Islet precursor cell (in vitro differentiated cells): ENCODE measurements at regions not wholly inside any gene's neighbourhood (a gene's known extent, or its start where the extent isn't known, plus 50 kb on each side); places are given as distances from the start of the nearest gene placed in this dataset.
A peak's percentile ranks its signal among the peaks of the same experiment; 100 is the strongest.

Source experiments
- DNase-seq: peaks from one replicate; pipeline ENCODE4 v3.0.0-alpha.2; 2018

- peak; percentile 64 for DNase-seq
Measured at GRCh38 chr4:112896609-112897190, 152.8 kb upstream of the ANK2 start.

- DNase-seq: peak; percentile 63
Measured at GRCh38 chr4:112897543-112897942, 151.9 kb upstream of the ANK2 start.

- peak; percentile 63 for DNase-seq
Measured at GRCh38 chr4:112898357-112899141, 150.9 kb upstream of the ANK2 start.

- DNase-seq: no peak
Measured at GRCh38 chr4:112900416-112900815, 149.0 kb upstream of the ANK2 start.

GRCh38 chr4:112901962-112902411 lies 147.5 kb upstream of the ANK2 start:
- DNase-seq: no peak

DNA sequence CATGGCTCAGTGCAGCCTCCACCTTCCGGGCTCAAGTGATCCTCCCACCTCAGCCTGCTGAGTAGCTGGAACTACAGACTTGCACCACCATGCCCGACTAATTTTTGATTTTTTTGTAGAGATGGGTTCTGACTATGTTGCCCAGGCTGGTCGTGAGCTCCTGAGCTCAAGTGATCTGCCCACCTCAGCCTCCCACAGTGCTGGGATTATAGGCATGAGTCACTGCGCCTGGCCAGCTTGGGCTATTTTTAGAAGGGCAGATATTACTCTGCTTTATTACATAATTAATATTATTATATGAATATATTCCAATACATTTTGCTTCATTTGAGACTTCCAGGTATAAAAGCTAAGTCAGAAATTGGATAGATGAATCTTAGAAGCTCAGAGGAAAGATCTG lies 143.7 kb upstream of the ANK2 start:
- DNase-seq: no peak

- no peak for DNase-seq
Measured at GRCh38 chr4:112908511-112908910, 140.9 kb upstream of the ANK2 start.

GRCh38 chr4:112910109-112910736 lies 139.2 kb upstream of the ANK2 start:
- no peak for DNase-seq

- DNase-seq: no peak
Measured at GRCh38 chr4:112916868-112917267, 132.6 kb upstream of the ANK2 start.

DNA sequence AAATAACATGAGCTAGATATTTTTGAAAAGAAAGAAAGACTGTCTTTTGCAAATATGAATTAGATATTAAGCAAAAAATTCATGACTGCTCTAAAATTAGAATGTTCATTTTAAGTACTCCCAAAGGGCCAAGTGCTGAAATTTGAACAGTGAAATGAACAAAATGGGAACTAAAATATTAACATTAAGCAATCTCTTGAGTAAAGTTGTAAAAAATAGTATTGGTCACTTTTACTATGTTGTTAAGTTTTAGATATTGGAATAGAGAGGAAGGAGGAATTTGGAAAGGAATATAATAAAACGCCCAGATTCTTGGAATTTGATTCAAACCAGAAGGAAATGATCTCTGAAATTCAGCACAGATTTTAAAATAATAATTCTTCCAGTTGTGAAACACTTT lies 125.9 kb upstream of the ANK2 start:
- no peak for DNase-seq

DNA sequence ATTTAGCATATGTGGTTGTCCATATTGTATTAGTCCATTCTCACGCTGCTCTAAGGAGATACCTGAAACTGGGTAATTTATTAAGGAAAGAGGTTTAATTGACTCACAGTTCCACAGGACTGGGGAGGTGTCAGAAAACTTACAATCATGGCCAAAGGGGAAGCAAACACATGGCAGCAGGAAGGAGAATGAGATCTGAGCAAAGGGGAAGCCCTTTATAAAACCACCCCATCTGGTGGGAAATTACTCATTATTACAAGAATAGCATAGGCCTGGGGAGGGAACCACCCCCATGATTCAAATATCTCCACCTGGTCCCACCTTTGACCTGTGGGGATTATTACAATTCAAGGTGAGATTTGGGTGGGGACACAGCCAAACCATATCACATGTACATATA lies 122.6 kb upstream of the ANK2 start:
- DNase-seq: no peak

GRCh38 chr4:112927544-112927943 lies 121.9 kb upstream of the ANK2 start:
- DNase-seq: no peak

- no peak for DNase-seq
Measured at GRCh38 chr4:112931001-112931400, 118.5 kb upstream of the ANK2 start.

- no peak for DNase-seq
Measured at GRCh38 chr4:112933790-112934189, 115.7 kb upstream of the ANK2 start.

DNA sequence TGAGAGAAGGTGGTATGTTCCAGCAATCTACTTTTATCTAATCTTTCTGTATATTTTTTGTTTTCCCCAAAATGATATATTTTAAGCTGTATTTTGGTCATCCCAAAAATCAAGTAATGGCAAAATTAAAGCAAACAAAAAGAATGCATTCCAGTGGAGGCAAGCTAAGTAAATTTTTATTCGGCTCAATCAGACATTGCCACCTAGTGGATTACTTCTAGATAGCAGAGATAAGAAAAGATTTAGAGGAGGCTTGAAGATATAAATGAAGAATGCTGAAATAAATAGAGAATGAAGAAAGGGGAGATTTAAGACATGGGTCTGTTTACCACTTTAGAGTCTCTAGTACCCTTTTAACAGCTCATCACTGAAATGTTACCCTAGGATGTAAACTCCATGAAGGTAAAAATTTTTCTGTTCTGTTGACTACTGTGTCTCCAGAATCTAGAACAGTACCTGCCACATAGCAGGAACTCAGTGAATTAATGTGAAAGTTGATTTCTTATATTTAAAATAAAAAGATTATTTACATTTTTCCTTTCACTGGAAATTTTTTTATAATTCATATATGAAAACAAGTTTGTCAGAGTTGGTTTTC lies 110.9 kb upstream of the ANK2 start:
- DNase-seq: no peak

DNA sequence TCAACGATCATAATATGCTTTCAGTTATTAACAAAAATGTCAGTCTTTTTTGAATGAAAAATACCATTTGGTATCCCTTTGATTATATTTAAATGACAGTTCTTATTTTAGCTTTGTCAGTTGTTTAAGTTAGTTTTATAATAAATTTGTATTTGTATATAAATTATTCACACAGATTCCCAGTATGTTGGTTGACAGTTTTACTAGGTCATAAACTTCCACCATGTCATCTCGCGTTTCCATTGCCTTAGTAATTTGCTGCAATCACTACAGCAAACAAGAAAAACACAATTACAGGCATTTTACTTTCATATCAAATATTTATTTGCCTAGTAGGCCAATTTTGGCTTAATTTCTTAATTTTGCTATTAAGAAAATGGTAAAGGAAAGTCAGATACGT lies 109.6 kb upstream of the ANK2 start:
- no peak for DNase-seq

DNA sequence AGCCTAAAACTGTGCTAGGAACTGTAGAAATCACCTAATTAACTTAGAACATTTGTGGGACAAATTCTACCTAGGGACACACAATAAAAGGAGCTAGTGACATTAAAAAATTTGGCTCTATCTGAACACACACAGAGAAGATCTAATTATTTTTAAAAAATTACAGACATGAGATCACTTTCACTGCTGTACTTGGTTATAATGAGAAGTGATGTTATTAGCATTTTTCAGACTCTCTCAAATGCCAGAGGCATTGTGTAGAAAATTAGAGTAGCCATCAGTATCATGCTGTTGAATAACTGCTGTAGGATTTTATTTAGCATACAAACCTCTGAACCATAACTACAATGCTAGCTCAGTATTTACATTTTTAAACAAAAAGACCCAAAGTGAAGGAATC lies 109.1 kb upstream of the ANK2 start:
- DNase-seq: no peak

GRCh38 chr4:112942077-112942476 lies 107.4 kb upstream of the ANK2 start:
- DNase-seq: no peak

GRCh38 chr4:112942997-112943396 lies 106.5 kb upstream of the ANK2 start:
- DNase-seq: no peak

DNA sequence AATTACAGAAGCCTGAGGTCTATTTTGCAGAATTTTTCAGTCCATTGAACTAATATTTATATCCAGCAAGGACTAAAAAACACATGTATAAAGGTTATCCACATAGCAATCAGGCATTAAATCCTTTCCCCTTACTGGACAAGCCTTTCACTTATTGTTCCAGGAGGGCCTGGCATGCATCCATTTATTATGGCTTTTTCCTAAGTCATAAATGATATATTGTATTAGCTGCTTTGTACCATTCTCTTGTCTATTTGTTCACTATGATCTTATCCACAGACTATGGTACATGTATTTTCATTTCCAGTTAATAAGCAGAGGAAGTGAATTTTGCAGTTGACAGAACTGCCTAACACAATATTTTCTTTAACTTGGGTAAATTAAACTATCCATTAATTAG lies 105.4 kb upstream of the ANK2 start:
- DNase-seq: no peak

DNA sequence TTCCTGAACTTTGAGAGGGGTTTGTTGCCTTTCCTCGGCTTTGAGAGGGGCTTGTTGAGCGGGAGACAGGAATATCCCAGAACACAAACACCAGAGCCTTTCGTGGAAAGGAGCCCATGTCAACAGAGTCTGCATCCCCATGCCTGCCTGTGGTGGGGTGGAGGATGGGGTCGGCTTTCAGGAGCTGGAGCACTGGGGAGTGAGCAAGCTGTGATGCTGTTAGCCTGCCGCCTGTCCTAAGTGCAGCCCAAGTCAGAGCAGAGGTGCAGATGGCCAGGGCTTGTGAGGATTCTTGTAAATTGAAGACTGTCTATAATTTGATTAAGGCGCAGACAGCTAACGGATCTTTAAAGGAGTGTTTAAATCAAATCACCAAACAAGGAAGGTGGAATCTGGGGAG lies 103.3 kb upstream of the ANK2 start:
- peak; percentile 54 for DNase-seq

DNA sequence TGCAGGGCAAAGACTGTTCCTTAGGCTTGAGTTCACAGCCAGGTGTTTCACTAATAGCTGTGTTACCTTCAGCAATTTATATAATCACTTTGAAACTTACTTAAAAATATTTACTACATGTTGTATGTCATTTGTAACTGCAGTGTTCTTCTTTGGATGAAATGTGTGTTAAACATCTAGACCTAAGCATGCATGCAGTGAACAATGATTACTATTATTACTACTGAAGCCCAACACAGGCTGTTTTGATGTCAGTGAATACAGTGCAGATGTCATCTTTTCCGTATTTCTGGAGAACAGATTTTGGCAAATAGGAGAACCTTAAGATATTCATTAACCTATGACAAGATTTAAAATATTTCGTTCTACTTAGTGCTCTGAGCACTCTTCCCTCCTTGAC lies 101.8 kb upstream of the ANK2 start:
- DNase-seq: no peak

GRCh38 chr4:112951362-112952312 lies 97.8 kb upstream of the ANK2 start:
- DNase-seq: no peak
